IMR-90 (cell line): ENCODE measurements at regions not wholly inside any gene's neighbourhood (a gene's known extent, or its start where the extent isn't known, plus 50 kb on each side); places are given as distances from the start of the nearest gene placed in this dataset.

Experiments
- ATAC-seq: fragments of 200-7000 bp; cut with Tn5 transposase; 2 replicates; pipeline ENCODE4 v1.9.1; 2020; ENCODE audit warnings: low read depth, mild to moderate bottlenecking, moderate library complexity
- BruUV-seq: library from RNA; stranded (reverse); fragments of 400-500 nt; replicated peaks from 2 replicates; lab custom pipeline; 2021; lab: Mats Ljungman, UMichigan
- CTCF ChIA-PET: fragments of 300-600 bp; formaldehyde crosslinking; extraction: SDS; loops from one replicate; lab custom pipeline; 2021; ENCODE audit warnings: antibody characterized with exemption; lab: Yijun Ruan, JAX
- POLR2A ChIA-PET: fragments of 300-600 bp; sonication (Branson Sonifier 250); formaldehyde crosslinking; loops from one replicate; lab custom pipeline; 2022; ENCODE audit warnings: antibody characterized with exemption; ENCODE audit not compliant: unreplicated experiment; lab: Charles Lee
- DNase-seq: peaks from one replicate; pipeline ENCODE4 v3.0.0; 2013
- H2AFZ ChIP-seq: replicated peaks from 2 replicates; pipeline ENCODE3; 2013; ENCODE audit warnings: low read length, mild to moderate bottlenecking; ENCODE audit not compliant: poor library complexity
- H2AK5ac ChIP-seq: 2 replicates; pipeline ENCODE4 v1.6.1; 2013; ENCODE audit warnings: low read depth, low read length, inconsistent platforms
- H2AK9ac ChIP-seq: replicated peaks from 2 replicates; pipeline ENCODE3; 2013; ENCODE audit warnings: mild to moderate bottlenecking, low read depth, low read length, moderate library complexity; ENCODE audit not compliant: poor library complexity
- H2BK120ac ChIP-seq: 2 replicates; pipeline ENCODE4 v1.6.1; 2013; ENCODE audit warnings: low read depth, low read length, inconsistent platforms
- H2BK15ac ChIP-seq: 3 replicates; pipeline ENCODE4 v1.6.1; 2013; ENCODE audit warnings: low read depth, low read length, inconsistent platforms
- H2BK20ac ChIP-seq: 2 replicates; pipeline ENCODE4 v1.6.1; 2013; ENCODE audit warnings: low read depth, mild to moderate bottlenecking, inconsistent platforms, low read length, moderate library complexity
- H2BK5ac ChIP-seq: 2 replicates; pipeline ENCODE4 v1.6.1; 2013; ENCODE audit warnings: mild to moderate bottlenecking, low read depth, low read length, inconsistent platforms; ENCODE audit not compliant: poor library complexity, severe bottlenecking
- H3K14ac ChIP-seq: replicated peaks from 2 replicates; pipeline ENCODE4 v1.6.1; 2013; ENCODE audit warnings: low read depth, low read length, inconsistent platforms
- H3K18ac ChIP-seq: 2 replicates; pipeline ENCODE4 v1.6.1; 2013; ENCODE audit warnings: low read depth, low read length, control low read depth
- H3K23ac ChIP-seq: 2 replicates; pipeline ENCODE4 v1.6.1; 2013; ENCODE audit warnings: low read depth, low read length, inconsistent platforms
- H3K27ac ChIP-seq: 2 replicates; pipeline ENCODE4 v1.5.1; 2013; ENCODE audit warnings: mild to moderate bottlenecking, control low read depth, low read length; ENCODE audit not compliant: insufficient read depth
- H3K27me3 ChIP-seq: 2 replicates; pipeline ENCODE4 v1.6.1; 2013; ENCODE audit warnings: low read length; ENCODE audit not compliant: control insufficient read depth, insufficient read depth
- H3K36me3 ChIP-seq: 2 replicates; pipeline ENCODE4 v1.6.1; 2013; ENCODE audit warnings: low read length, mixed read lengths; ENCODE audit not compliant: control insufficient read depth, insufficient read depth
- H3K4ac ChIP-seq: 2 replicates; pipeline ENCODE4 v1.6.1; 2013; ENCODE audit warnings: low read depth, low read length, inconsistent platforms
- H3K4me1 ChIP-seq: 2 replicates; pipeline ENCODE4 v1.6.1; 2013; ENCODE audit warnings: low read length, mixed read lengths; ENCODE audit not compliant: control insufficient read depth, insufficient read depth
- H3K4me2 ChIP-seq: 2 replicates; pipeline ENCODE4 v1.6.1; 2013; ENCODE audit warnings: low read depth, mild to moderate bottlenecking, control low read depth, low read length, moderate library complexity
- H3K4me3 ChIP-seq: 2 replicates; pipeline ENCODE4 v1.5.1; 2013; ENCODE audit warnings: low read depth, mild to moderate bottlenecking, control low read depth, low read length, moderate library complexity; ENCODE audit not compliant: insufficient read depth
- H3K56ac ChIP-seq: 2 replicates; pipeline ENCODE4 v1.6.1; 2013; ENCODE audit warnings: low read length, inconsistent platforms; ENCODE audit not compliant: insufficient read depth; ENCODE audit errors: extremely low read depth
- H3K79me1 ChIP-seq, 2 experiments: 2 replicates each; pipeline ENCODE4 v1.6.1; 2013; ENCODE audit warnings: low read length in 2 of 2, inconsistent platforms in 1 of 2, low read depth in 1 of 2
- H3K9ac ChIP-seq: 2 replicates; pipeline ENCODE4 v1.6.1; 2013; ENCODE audit warnings: low read depth, low read length, control low read depth
- H3K9me1 ChIP-seq: 2 replicates; pipeline ENCODE4 v1.6.1; 2013; ENCODE audit warnings: low read length, inconsistent platforms; ENCODE audit not compliant: insufficient read depth
- H3K9me3 ChIP-seq: 2 replicates; pipeline ENCODE4 v1.6.1; 2013; ENCODE audit warnings: low read length; ENCODE audit not compliant: control insufficient read depth, insufficient read depth
- H4K20me1 ChIP-seq: 2 replicates; pipeline ENCODE4 v1.6.1; 2013; ENCODE audit warnings: low read length, inconsistent platforms; ENCODE audit not compliant: insufficient read depth
- H4K5ac ChIP-seq: 2 replicates; pipeline ENCODE4 v1.6.1; 2013; ENCODE audit warnings: mild to moderate bottlenecking, low read depth, low read length, control low read depth
- H4K8ac ChIP-seq, 2 experiments: 2 replicates each; pipeline ENCODE4 v1.6.1; 2013; ENCODE audit warnings: low read depth in 2 of 2, low read length in 2 of 2, control low read depth in 1 of 2, inconsistent platforms in 1 of 2
- H4K91ac ChIP-seq: 2 replicates; pipeline ENCODE4 v1.6.1; 2013; ENCODE audit warnings: low read depth, low read length, inconsistent platforms; ENCODE audit not compliant: insufficient read depth
- BHLHE40 ChIP-seq: fragments of 150-350 bp; IDR thresholded peaks from 2 replicates; pipeline ENCODE4 v1.6.1; 2016; ENCODE audit warnings: mild to moderate bottlenecking, low read depth, low read length
- CEBPB ChIP-seq: IDR thresholded peaks from 2 replicates; pipeline ENCODE4 v1.6.1; 2012; ENCODE audit warnings: low read depth, low read length, improper control_type of control experiment
- CHD1 ChIP-seq: IDR thresholded peaks from 2 replicates; pipeline ENCODE4 v1.6.1; 2012; ENCODE audit warnings: low read depth, low read length, improper control_type of control experiment
- FOS ChIP-seq: fragments of 150-350 bp; IDR thresholded peaks from 2 replicates; pipeline ENCODE4 v1.6.1; 2016; ENCODE audit warnings: low read depth, low read length
- MAFK ChIP-seq: IDR thresholded peaks from 2 replicates; pipeline ENCODE4 v1.6.1; 2012; ENCODE audit warnings: low read depth, low read length, improper control_type of control experiment
- NFE2L2 ChIP-seq: fragments of 150-350 bp; IDR thresholded peaks from 2 replicates; pipeline ENCODE4 v1.6.1; 2016; ENCODE audit warnings: low read depth, mild to moderate bottlenecking, low read length
- POLR2A ChIP-seq: IDR thresholded peaks from 2 replicates; pipeline ENCODE4 v1.6.1; 2012; ENCODE audit warnings: mild to moderate bottlenecking, low read depth, low read length
- RCOR1 ChIP-seq: IDR thresholded peaks from 2 replicates; pipeline ENCODE4 v1.6.1; 2012; ENCODE audit warnings: mild to moderate bottlenecking, low read length, improper control_type of control experiment; ENCODE audit not compliant: insufficient replicate concordance
- RFX5 ChIP-seq: IDR thresholded peaks from 2 replicates; pipeline ENCODE4 v1.8.0; 2012; ENCODE audit warnings: low read depth, mild to moderate bottlenecking, low read length, moderate library complexity
- SMC3 ChIP-seq: fragments of 150-350 bp; IDR thresholded peaks from 2 replicates; pipeline ENCODE4 v1.6.1; 2016; ENCODE audit warnings: low read depth, mild to moderate bottlenecking, antibody characterized with exemption, low read length, moderate library complexity
- USF2 ChIP-seq: fragments of 150-350 bp; IDR thresholded peaks from 2 replicates; pipeline ENCODE4 v1.6.1; 2017; ENCODE audit warnings: mild to moderate bottlenecking, antibody characterized with exemption, low read length, low read depth
- WGBS, 2 experiments: methylation state at CpG; one replicate each; pipeline versions ENCODE4 v1.1.5 to v1.1.7; 2013; ENCODE audit warnings: missing lambda C conversion rate in 2 of 2; ENCODE audit not compliant: insufficient read length in 1 of 2; ENCODE audit errors: extremely low coverage in 2 of 2; 5-methylcytosine and 5-hydroxymethylcytosine counted together
- dilution Hi-C: fragments of 300-500 bp; cut with HindIII; formaldehyde crosslinking; loops from one replicate; pipeline ENCODE4 v1.14.3; 2018; ENCODE audit warnings: low sequenced_read_pairs; ENCODE audit not compliant: unreplicated experiment
- in situ Hi-C: fragments of 300-500 bp; cut with MboI; formaldehyde crosslinking; loops from 3 replicates; pipeline ENCODE4 v1.14.3; 2019; ENCODE audit warnings: low sequenced_read_pairs, inconsistent platforms, mixed read lengths
- intact Hi-C: fragments of 100-400 bp; cut with micrococcal nuclease; formaldehyde crosslinking; loops from 2 replicates; pipeline ENCODE4 v1.10.0; 2022
- TF ChIP-seq, protein P1 (sequence below): fragments of 150-350 bp; IDR thresholded peaks from 2 replicates; pipeline ENCODE4 v1.6.1; 2016; ENCODE audit warnings: low read depth, mild to moderate bottlenecking, low read length, moderate library complexity, borderline replicate concordance

DNA sequence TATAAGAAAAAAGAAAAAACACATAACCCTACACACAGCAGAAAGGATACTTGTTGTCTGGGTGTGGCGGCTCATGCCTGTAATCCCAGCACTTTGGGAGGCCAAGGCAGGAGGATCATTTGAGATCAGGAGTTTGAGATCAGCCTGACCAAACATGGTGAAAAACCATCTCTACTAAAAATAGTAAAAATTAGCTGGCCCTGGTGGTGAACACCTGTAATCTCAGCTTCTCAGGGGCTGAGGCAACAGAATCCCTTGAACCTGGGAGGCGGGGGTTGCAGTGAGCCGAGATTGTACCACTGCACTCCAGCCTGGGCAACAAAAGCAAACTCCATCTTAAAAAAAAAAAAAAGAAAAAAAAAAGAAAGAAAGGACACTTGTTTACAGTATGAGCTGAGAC lies 147.6 kb upstream of the PITX1 start:
- Histone ChIP-seq H2BK5ac (no peak overlapping the region), H4K8ac (no peak overlapping the region), H3K27me3 (peaks cover 4% of the 10 kb centered on the region; the same call in 1 of the 2 replicates), H3K79me1 (no peaks in the 10 kb centered on the region), H3K23ac (no peak overlapping the region), H3K4me3 (no peak overlapping the region), H3K27ac (no peak overlapping the region), H2AK5ac (no peak overlapping the region), H2AFZ (no peak overlapping the region), H3K9me3 (no peaks in the 10 kb centered on the region), H2AK9ac (no peak overlapping the region), H4K20me1 (no peaks in the 10 kb centered on the region), H3K14ac (no peak overlapping the region), H3K4me1 (peaks cover 6% of the 10 kb centered on the region; the same call in 1 of the 2 replicates), H3K36me3 (no peaks in the 10 kb centered on the region), H4K5ac (no peak overlapping the region), H3K56ac (no peak overlapping the region), H3K18ac (no peak overlapping the region), H3K9me1 (no peaks in the 10 kb centered on the region), H2BK120ac (no peak overlapping the region), H3K4ac (no peak overlapping the region), H3K9ac (no peak overlapping the region), H2BK20ac (no peak overlapping the region), H2BK15ac (no peak overlapping the region), H4K91ac (no peak overlapping the region), H3K4me2 (no peak overlapping the region)
- no TSS peak for BruUV-seq
- intact Hi-C loops (no loop called here), dilution Hi-C loops (no loop called here), in situ Hi-C loops (no loop called here)
- TF ChIP-seq NFE2L2 (no peak), RFX5 (no peak), RCOR1 (no peak), FOS (no peak), SMC3 (no peak), USF2 (no peak), MAFK (no peak), BHLHE40 (no peak), CHD1 (no peak), POLR2A (no peak), CEBPB (no peak)
- TF ChIP-seq, protein P1, sequence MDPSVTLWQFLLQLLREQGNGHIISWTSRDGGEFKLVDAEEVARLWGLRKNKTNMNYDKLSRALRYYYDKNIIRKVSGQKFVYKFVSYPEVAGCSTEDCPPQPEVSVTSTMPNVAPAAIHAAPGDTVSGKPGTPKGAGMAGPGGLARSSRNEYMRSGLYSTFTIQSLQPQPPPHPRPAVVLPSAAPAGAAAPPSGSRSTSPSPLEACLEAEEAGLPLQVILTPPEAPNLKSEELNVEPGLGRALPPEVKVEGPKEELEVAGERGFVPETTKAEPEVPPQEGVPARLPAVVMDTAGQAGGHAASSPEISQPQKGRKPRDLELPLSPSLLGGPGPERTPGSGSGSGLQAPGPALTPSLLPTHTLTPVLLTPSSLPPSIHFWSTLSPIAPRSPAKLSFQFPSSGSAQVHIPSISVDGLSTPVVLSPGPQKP: no peak
- no CpG with 5 or more reads among the region's 3 CpGs for WGBS, 2 experiments
- ATAC-seq (no peak), DNase-seq (no peak)
- ChIA-PET CTCF (interaction anchor here (0.7 kb wide), 2 partner anchors 13 to 303 kb away, joined by 4 to 10 read pairs; no protein-coding TSS in a partner anchor), POLR2A (no interaction called here)
